CD14-positive monocyte (primary cell): ENCODE measurements at regions not wholly inside any gene's neighbourhood (a gene's known extent, or its start where the extent isn't known, plus 50 kb on each side); places are given as distances from the start of the nearest gene placed in this dataset.

Experiments used
- DNase-seq, 3 donors: peaks; one replicate each; pipeline ENCODE4 v3.0.0-alpha.2; 2011 to 2022
- H2AFZ ChIP-seq: 2 replicates; pipeline ENCODE4 v1.6.0; 2012; ENCODE audit warnings: mild to moderate bottlenecking, low read depth, low read length, inconsistent platforms; ENCODE audit not compliant: insufficient read depth, poor library complexity, severe bottlenecking
- H3K27ac ChIP-seq, 2 donors: 1 replicate in 1 of 2; 2 replicates in 1 of 2; pipeline ENCODE4 v1.5.1; 2012 to 2013; ENCODE audit warnings: low read length in 2 of 2, control low read depth in 1 of 2, inconsistent platforms in 1 of 2, low read depth in 1 of 2, mild to moderate bottlenecking in 1 of 2
- H3K27me3 ChIP-seq, 2 donors: one replicate each; pipeline versions ENCODE4 v1.6.0 to v1.6.1; 2011 to 2013; ENCODE audit warnings: low read length in 2 of 2; ENCODE audit not compliant: control insufficient read depth in 2 of 2, insufficient read depth in 2 of 2
- H3K36me3 ChIP-seq, 2 donors: replicated peaks in 1 of 2; 1 replicate in 1 of 2; 2 replicates in 1 of 2; pipeline versions ENCODE4 v1.5.1 to v1.6.1; 2012 to 2013; ENCODE audit warnings: low read length in 2 of 2, control low read depth in 1 of 2, inconsistent platforms in 1 of 2, mild to moderate bottlenecking in 1 of 2; ENCODE audit not compliant: insufficient read depth in 2 of 2, control insufficient read depth in 1 of 2
- H3K4me1 ChIP-seq, 2 donors: 1 replicate in 1 of 2; 2 replicates in 1 of 2; pipeline versions ENCODE4 v1.5.1 to v1.6.1; 2012 to 2013; ENCODE audit warnings: low read length in 2 of 2, control low read depth in 1 of 2, inconsistent platforms in 1 of 2, mild to moderate bottlenecking in 1 of 2, moderate library complexity in 1 of 2; ENCODE audit not compliant: insufficient read depth in 2 of 2, control insufficient read depth in 1 of 2
- H3K4me2 ChIP-seq: replicated peaks from 2 replicates; pipeline ENCODE3; 2012; ENCODE audit warnings: low read length, moderate library complexity, mild to moderate bottlenecking; ENCODE audit not compliant: poor library complexity, severe bottlenecking; ENCODE audit errors: extremely low read depth
- H3K4me3 ChIP-seq, 3 experiments: fragments of 200-600 bp in 1 of 3; sonication (generic) in 1 of 3; replicated peaks in 1 of 3; 1 replicate in 2 of 3; 2 replicates in 1 of 3; pipeline ENCODE4 v1.5.1; 2011 to 2013; ENCODE audit warnings: low read length in 3 of 3, mild to moderate bottlenecking in 3 of 3, control low read depth in 2 of 3, low read depth in 2 of 3, inconsistent platforms in 1 of 3, moderate library complexity in 1 of 3
- H3K79me2 ChIP-seq: 2 replicates; pipeline ENCODE4 v1.6.0; 2012; ENCODE audit warnings: mild to moderate bottlenecking, control low read depth, inconsistent platforms, low read length, moderate library complexity; ENCODE audit not compliant: insufficient read depth
- H3K9ac ChIP-seq: 2 replicates; pipeline ENCODE4 v1.6.0; 2017; ENCODE audit warnings: low read length, mild to moderate bottlenecking; ENCODE audit not compliant: insufficient read depth, poor library complexity, severe bottlenecking
- H3K9me3 ChIP-seq, 2 donors: replicated peaks in 1 of 2; 1 replicate in 1 of 2; 2 replicates in 1 of 2; pipeline versions ENCODE4 v1.5.1 to v1.6.1; 2012 to 2013; ENCODE audit warnings: low read length in 2 of 2, control low read depth in 1 of 2; ENCODE audit not compliant: control insufficient read depth in 1 of 2, insufficient read depth in 1 of 2
- H4K20me1 ChIP-seq: 2 replicates; pipeline ENCODE4 v1.6.0; 2012; ENCODE audit warnings: mild to moderate bottlenecking, low read length, control low read depth, moderate library complexity; ENCODE audit not compliant: insufficient read depth
- H3K27ac Mint-ChIP-seq, 7 donors: one replicate each; pipeline ENCODE4 v1.8.0; 2020; ENCODE audit warnings: mild to moderate bottlenecking in 7 of 7, mixed read lengths in 7 of 7, moderate library complexity in 6 of 7, inconsistent platforms in 2 of 7
- H3K27me3 Mint-ChIP-seq, 3 donors: one replicate each; pipeline ENCODE4 v1.8.0; 2021 to 2022; ENCODE audit warnings: low read depth in 3 of 3, mild to moderate bottlenecking in 3 of 3, mixed read lengths in 3 of 3, moderate library complexity in 3 of 3, inconsistent platforms in 1 of 3
- H3K36me3 Mint-ChIP-seq, 2 donors: one replicate each; pipeline ENCODE4 v1.8.0; 2020; ENCODE audit warnings: mixed read lengths in 2 of 2, inconsistent platforms in 1 of 2, mild to moderate bottlenecking in 1 of 2
- H3K4me1 Mint-ChIP-seq: one replicate; pipeline ENCODE4 v1.8.0; 2020; ENCODE audit warnings: mild to moderate bottlenecking, mixed read lengths
- H3K4me3 Mint-ChIP-seq, 2 donors: one replicate each; pipeline ENCODE4 v1.8.0; 2020; ENCODE audit warnings: mild to moderate bottlenecking in 2 of 2, mixed read lengths in 2 of 2, moderate library complexity in 1 of 2
- H3K9me3 Mint-ChIP-seq, 7 donors: one replicate each; pipeline ENCODE4 v1.8.0; 2020 to 2022; ENCODE audit warnings: mixed read lengths in 7 of 7, mild to moderate bottlenecking in 6 of 7, moderate library complexity in 6 of 7, inconsistent platforms in 2 of 7
- CTCF ChIP-seq: fragments of 200-600 bp; IDR thresholded peaks from one replicate; pipeline ENCODE4 v1.8.0; 2022; ENCODE audit warnings: antibody characterized with exemption, mild to moderate bottlenecking
- WGBS: methylation state at CpG from one replicate; pipeline ENCODE4 v1.1.5; 2013; ENCODE audit warnings: missing lambda C conversion rate; ENCODE audit not compliant: insufficient coverage; 5-methylcytosine and 5-hydroxymethylcytosine counted together
- intact Hi-C, 2 donors: fragments of 100-400 bp; cut with micrococcal nuclease; formaldehyde crosslinking; loops; one replicate each; pipeline versions ENCODE4 v1.15.0 to v1.15.1; 2023

- H3K27me3 Mint-ChIP-seq, result peaks cover 7 to 16% (median 8%) of the 10 kb centered on the region in 3 donors
- no peak overlapping the region for H3K27ac Mint-ChIP-seq
- H3K4me1 Mint-ChIP-seq, result no peaks in the 10 kb centered on the region
- no peak overlapping the region for H3K4me3 Mint-ChIP-seq
- no peaks in the 10 kb centered on the region for H3K36me3 ChIP-seq
- no peaks in the 10 kb centered on the region for H3K36me3 Mint-ChIP-seq
- 89% methylated on average over 15 of the region's 21 CpGs for WGBS
- H3K79me2 ChIP-seq, result no peaks in the 10 kb centered on the region
- H3K27ac ChIP-seq, result no peak overlapping the region
- no peak overlapping the region for H3K4me2 ChIP-seq
- H3K4me3 ChIP-seq, result no peak overlapping the region
- no peaks in the 10 kb centered on the region for H4K20me1 ChIP-seq
- intact Hi-C loops, result no loop called here
- H3K9me3 Mint-ChIP-seq, result peaks cover under 1 to 7% (median 3%) of the 10 kb centered on the region in 7 donors
- H3K27me3 ChIP-seq, result no peaks in the 10 kb centered on the region
- TF ChIP-seq CTCF, result no peak
- no peak overlapping the region for H2AFZ ChIP-seq
- no peaks in the 10 kb centered on the region for H3K4me1 ChIP-seq
- no peak overlapping the region for H3K9ac ChIP-seq
- peaks cover 3 to 5% of the 10 kb centered on the region in 2 donors for H3K9me3 ChIP-seq
- DNase-seq, result no peak
Measured at GRCh38 chr6:1445650-1446330, 56.4 kb downstream of the FOXF2 start.

- Mint-ChIP-seq H3K27ac (no peak overlapping the region), H3K36me3 (no peaks in the 10 kb centered on the region), H3K9me3 (peaks cover 12 to 22% (median 15%) of the 10 kb centered on the region in 7 donors), H3K4me1 (no peaks in the 10 kb centered on the region), H3K27me3 (peaks cover 5 to 13% (median 7%) of the 10 kb centered on the region in 3 donors), H3K4me3 (no peak overlapping the region)
- Histone ChIP-seq H3K4me2 (no peak overlapping the region), H4K20me1 (no peaks in the 10 kb centered on the region), H3K9ac (no peak overlapping the region), H2AFZ (no peak overlapping the region), H3K4me3 (no peak overlapping the region), H3K79me2 (no peaks in the 10 kb centered on the region), H3K27ac (no peak overlapping the region), H3K27me3 (no peaks in the 10 kb centered on the region), H3K36me3 (no peaks in the 10 kb centered on the region), H3K4me1 (no peaks in the 10 kb centered on the region), H3K9me3 (peaks cover 14 to 16% of the 10 kb centered on the region in 2 donors)
- no peak for DNase-seq
- 91% methylated on average over 1 of the region's 4 CpGs for WGBS
- intact Hi-C loops, result no loop called here
- TF ChIP-seq CTCF, result no peak
Measured at GRCh38 chr6:1449896-1450295, 60.5 kb downstream of the FOXF2 start.
